Endothelial cell of umbilical vein (primary cell): ENCODE measurements at regions not wholly inside any gene's neighbourhood (a gene's known extent, or its start where the extent isn't known, plus 50 kb on each side); places are given as distances from the start of the nearest gene placed in this dataset.

Source experiments
- CTCF ChIP-seq, 2 donors: IDR thresholded peaks; 1 replicate in 1 of 2; 2 replicates in 1 of 2; pipeline ENCODE4 v1.5.1; 2011; ENCODE audit warnings: low read length in 2 of 2, mild to moderate bottlenecking in 2 of 2, moderate library complexity in 2 of 2, control low read depth in 1 of 2, inconsistent platforms in 1 of 2, low read depth in 1 of 2; ENCODE audit not compliant: insufficient read depth in 1 of 2; ENCODE audit errors: extremely low read depth in 1 of 2
- POLR2A ChIP-seq: IDR thresholded peaks from 2 replicates; pipeline ENCODE4 v1.6.1; 2012; ENCODE audit warnings: low read depth, mild to moderate bottlenecking, control low read depth, low read length
- POLR2AphosphoS5 ChIP-seq: IDR thresholded peaks from 2 replicates; pipeline ENCODE4 v1.6.1; 2012; ENCODE audit warnings: low read depth, mild to moderate bottlenecking, control low read depth, low read length, moderate library complexity; ENCODE audit not compliant: insufficient read depth

- TF ChIP-seq CTCF (IDR thresholded peaks at IDR 0.05; ENCODE audit: extremely low read depth in 1 of 2, insufficient read depth in 1 of 2, low read depth in 1 of 2, low read length in 2 of 2) = no peak
- no peak for TF ChIP-seq POLR2A
- TF ChIP-seq POLR2AphosphoS5 = no peak
Observed at GRCh38 chr10:130422366-130423324, 286.5 kb downstream of the GLRX3 start.
